Neural progenitor cell (in vitro differentiated cells): ENCODE measurements at regions not wholly inside any gene's neighbourhood (a gene's known extent, or its start where the extent isn't known, plus 50 kb on each side); places are given as distances from the start of the nearest gene placed in this dataset.

Experiments used
- CTCF ChIP-seq: fragments of 200-600 bp; sonication (generic); IDR thresholded peaks from 2 replicates; pipeline ENCODE4 v1.5.1; 2017; ENCODE audit warnings: antibody characterized with exemption, mild to moderate bottlenecking
- EZH2 ChIP-seq: fragments of 200-600 bp; sonication (generic); IDR thresholded peaks from 2 replicates; pipeline ENCODE4 v1.6.1; 2017; ENCODE audit warnings: antibody characterized with exemption, mild to moderate bottlenecking, moderate library complexity
- EZH2phosphoT487 ChIP-seq: fragments of 200-600 bp; sonication (generic); IDR thresholded peaks from 2 replicates; pipeline ENCODE4 v1.6.1; 2017; ENCODE audit warnings: antibody characterized with exemption

GRCh38 chr3:55160241-55160983, 232.6 kb upstream of the LRTM1 start:
- TF ChIP-seq CTCF, result no peak
- TF ChIP-seq EZH2, result no peak
- TF ChIP-seq EZH2phosphoT487, result no peak
